LoVo (cell line): ENCODE measurements at regions not wholly inside any gene's neighbourhood (a gene's known extent, or its start where the extent isn't known, plus 50 kb on each side); places are given as distances from the start of the nearest gene placed in this dataset.

ENCODE experiments used
- DNase-seq: peaks from one replicate; pipeline ENCODE4 v3.0.0-alpha.2; 2016; ENCODE audit warnings: low spot score

DNA sequence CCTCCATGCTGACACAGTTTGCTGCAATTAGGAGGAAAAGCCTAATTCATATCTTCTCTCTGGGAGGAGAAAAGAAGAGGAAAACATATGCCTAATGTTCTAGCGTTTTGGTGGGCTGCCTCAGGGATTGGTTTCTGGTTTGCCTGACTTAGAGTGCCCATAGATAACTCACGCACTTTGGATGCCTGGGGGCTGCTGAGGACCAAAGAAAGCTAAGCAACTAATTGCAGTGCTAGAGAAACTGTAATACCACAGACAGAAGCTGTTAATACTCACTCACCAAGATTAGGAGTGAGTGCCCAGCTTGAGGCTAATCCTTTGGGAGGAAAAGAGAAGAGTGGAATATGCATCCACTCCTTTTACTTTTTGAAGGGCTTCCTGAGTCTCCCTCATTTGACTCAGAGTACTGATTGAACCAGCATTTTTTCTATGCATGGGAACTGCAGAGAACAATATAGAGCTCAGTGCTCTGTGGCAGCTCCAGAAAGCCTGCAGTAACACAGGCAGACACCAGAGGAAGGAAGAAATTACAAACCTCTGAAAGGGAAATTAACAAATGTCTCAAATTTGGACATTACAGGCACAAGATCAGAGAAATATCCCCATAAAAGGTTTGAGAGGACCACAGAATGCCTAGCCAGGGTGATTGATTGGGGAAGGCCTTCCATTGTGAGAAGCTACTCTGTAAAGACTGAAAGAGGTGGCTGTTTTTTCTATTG lies 666.4 kb downstream of the OLFM4 start:
- DNase-seq: no peak

DNA sequence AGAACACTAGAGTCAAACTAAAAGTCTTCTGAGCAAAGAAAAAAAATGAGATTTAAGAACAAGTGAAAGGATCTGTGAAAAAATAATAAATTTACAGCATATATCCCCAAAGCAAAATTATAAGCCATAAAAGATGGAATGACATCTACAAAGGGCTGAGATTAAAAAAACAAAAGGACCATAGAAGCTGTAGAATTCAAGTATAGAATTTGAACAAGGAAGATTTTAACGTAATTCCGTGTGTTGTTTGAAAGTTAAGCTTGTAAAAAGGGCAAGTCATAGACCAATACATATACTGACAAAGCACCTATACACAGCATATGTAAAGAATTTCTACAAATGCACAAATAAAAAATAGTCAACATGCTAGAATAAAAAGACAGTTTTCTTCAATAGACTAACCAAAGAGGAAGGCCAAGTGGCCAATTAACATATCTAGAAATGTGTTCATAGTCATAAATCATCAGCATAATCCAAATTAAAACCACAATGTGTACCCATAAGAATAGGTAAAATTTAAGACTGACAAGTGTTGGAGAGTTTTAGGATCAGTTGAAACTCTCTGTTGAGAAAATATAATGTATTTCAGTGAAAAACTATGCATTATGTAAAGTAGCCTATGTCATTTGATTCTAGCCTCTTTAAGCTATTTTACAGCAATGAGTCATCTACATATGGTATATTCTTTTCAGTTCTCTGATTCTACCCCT lies 674.9 kb downstream of the OLFM4 start:
- no peak for DNase-seq

DNA sequence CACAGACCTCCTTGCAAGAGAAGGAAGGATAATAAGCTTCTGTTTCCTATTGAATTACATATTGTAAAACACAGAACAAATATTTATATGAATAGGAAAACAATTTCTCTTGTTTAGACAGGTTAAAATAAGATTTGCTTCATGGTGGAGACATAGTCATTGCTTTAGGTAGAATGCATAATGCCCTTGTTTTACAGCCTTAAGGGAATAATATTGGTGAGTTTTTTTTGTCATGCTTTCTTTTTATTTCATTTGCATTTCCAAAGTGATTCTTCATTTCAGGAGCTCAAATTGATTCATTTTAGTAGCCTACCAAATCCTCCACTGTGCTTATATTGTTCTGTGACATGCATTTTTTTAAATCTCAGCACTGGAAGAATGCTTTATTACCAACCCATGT lies 690.7 kb downstream of the OLFM4 start:
- no peak for DNase-seq

DNA sequence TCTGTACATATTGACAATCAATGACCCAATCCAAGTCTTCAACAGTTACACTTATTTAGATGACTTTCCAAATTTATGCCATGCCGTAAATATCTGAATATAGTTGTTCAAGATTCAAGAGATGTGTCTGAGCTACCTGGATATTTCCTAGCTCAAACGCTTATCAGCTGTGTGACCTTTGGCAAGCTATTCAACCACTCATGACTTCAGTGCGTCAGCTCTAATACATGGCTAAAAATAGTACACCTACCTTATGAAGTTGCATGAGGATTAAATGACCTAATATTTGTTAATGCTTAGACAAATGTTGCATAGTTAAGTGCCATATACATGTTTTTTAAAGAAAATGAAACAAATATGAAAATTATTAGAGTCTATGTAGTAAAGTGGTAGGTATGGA lies 704.1 kb downstream of the OLFM4 start:
- DNase-seq: no peak

DNA sequence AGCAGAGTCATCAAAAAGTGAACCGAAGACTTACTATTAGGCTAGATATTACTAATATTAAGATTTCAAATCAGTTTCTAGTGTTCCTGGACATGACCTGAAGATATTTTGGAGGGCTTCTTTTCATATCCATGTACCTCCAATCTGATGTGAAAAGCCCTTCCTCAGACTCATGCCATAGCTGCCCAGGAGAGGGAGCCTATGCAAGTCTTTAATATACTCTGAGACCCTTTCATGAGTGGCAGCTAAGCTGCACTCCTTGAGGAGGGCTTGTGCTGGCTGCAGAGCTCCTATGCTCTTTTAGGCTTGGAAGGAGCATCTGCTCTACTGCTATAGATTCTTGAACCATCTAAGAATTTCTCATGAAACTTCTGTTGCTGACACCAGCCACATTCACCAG lies 715.3 kb downstream of the OLFM4 start:
- no peak for DNase-seq

DNA sequence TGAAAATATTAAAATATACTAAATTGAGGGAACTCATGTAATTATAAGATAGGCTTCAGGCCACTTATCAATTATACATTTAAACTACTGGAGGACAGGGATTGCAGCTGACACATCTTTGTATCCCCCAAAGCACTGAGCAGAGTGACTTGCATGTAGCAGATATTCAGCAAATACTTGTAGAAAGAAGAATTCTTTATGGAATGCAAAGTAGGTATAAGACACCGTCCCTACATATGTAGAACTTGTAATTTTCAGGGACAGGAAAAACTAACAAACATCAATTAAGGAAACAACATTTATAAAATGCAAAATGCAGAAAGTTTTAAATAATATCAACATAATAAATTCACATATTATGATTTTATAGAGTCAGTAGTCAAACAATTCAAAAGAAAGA lies 719.2 kb downstream of the OLFM4 start:
- no peak for DNase-seq

DNA sequence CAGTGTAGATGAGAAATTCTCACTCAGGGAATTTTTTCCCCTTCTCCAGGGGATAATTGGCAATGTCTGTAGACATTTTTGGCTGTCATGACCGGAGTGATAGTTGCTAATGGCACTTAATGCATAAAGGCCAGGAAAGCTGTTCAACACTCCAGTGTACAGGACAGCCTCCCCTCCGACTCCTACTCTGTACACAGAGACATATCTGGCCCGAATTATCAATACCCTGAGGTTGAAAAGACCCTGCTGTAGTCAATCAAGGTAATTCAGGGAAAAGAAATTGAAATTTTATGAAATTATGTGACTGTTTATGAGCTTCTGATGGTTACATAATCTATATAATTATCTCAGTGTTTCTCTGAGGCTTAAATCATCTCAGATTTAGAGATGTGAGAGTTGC lies 720.7 kb downstream of the OLFM4 start:
- no peak for DNase-seq

DNA sequence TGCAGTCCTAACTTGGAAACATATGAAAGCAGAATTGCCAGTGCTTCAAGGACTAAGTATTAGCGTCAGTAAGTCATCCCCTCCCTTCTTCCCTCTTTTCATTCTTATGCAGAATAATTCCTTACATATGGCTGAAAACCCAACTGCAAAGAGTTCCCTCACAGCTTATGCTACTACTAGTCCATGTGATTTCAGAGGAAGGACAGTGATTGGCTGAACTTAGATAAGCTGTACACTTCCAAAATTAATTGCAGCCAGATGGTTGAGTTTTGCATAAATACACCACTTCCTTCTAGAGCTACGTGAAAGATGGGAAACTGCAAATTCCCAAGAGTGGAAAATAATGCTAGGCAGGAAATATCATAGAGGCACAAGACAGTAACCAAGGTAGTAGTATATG lies 730.4 kb downstream of the OLFM4 start:
- no peak for DNase-seq

DNA sequence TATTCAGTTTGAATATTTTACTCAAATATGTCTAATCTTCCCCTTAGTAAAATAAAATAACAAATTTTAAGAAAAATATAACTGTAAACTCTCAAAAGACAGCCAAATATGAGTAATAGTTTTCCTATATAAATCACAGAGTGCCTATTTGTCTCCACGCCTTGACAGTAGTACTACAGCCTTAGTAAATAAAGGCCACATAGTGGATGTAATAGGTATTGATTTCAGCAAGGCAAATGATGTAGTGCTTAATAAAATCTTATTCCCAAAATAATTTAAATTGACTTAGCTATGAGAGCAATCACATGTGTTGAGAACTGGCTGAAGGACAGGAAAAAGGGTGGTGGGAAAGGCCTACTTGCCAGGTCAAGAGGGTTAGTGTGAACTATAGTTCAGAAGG lies 747.2 kb downstream of the OLFM4 start:
- no peak for DNase-seq

DNA sequence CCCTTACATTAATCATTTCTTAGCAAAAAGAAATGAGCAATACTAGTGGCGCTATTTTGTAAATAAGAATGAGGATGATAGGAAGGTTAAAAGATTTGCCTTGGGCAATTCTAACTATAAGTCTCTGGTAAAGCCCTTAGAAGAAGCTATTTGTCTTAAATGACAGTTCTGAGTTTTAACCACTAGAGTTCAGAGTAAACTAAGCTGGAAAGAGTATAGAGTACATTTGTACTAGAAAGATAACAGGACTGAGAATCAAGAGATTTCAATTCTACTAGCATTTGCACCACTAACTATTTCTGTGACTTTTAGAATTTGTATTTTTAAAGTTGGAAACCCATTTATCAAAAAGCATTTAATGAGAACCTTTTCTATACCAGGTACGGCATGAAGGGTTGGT lies 750.3 kb downstream of the OLFM4 start:
- no peak for DNase-seq

DNA sequence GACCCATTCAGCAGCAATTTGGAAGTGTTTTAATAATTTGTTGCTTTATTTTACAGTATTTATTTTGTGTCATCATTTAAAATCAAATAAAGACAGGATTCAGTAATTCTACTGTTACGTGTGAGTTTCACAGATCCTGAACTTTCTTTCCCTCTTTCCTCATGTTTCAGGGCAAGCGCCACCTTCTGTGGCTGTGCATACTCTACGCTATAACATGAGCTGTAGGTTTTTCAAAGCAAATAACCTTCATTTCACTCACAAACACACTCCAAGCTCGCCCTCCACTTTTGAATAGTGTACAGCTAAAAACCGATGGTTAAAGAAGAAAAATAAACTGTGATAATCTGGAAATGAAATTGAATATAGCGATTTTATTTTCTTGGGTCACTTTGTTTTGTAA lies 753.3 kb downstream of the OLFM4 start:
- no peak for DNase-seq

DNA sequence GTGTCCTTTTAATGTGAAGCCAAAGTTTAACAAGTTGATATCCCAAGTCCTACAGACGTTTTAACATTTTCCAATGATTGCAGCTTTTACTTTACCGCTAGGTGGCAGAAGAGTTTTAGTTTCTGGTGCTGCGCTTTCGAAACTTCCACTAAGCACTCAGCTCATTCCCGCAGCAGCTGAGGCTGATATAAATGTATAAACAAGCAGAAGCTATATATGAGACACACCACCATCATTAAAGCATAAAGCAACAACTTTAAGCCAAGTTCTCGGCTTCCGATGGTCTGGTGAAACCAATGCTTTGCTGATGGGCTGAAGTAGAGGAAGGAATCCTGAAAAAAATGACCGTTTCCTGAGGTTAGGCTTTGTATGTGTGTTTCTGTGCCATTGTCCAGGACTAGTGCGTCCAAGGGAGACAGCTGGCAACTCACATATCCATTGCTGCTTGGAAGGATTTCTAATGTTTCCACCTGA lies 753.9 kb downstream of the OLFM4 start:
- peak; percentile 74 for DNase-seq

DNA sequence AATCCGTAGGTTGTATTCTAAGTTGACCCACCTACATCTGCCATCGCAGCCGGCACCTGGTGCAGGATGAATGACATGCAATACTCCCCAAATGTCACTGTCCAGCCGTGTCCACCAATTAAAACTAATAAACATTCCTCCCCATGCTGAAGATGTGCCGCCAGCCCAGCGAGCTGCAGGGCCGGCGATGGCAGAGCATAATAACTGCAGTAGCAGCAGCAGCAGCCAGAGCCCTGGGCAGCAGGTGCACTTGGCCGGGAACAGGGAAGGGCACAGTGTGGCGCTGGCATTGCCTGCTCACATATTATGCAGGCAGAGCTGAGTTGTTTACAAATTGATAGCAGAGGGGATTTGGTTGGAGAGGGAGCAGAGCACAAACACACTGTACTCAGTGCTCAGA lies 754.9 kb downstream of the OLFM4 start:
- no peak for DNase-seq

DNA sequence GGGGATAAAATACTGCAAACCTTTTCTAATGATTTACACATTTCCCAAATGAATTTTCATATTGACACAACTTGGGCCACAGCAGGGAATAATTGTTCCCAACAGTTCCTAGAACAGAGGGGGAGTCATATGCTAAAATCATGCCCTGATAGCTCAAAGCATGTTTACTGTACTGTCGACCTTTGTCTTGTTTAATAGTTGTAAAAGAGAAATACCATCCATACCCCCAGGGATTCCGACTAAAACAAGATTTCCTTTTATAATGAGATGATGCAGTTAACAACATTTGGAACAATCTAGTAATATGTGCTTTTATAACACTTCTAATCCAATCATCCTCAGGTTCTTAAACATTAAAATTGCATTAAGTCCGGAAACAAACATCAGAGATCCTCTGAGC lies 759.7 kb downstream of the OLFM4 start:
- no peak for DNase-seq

DNA sequence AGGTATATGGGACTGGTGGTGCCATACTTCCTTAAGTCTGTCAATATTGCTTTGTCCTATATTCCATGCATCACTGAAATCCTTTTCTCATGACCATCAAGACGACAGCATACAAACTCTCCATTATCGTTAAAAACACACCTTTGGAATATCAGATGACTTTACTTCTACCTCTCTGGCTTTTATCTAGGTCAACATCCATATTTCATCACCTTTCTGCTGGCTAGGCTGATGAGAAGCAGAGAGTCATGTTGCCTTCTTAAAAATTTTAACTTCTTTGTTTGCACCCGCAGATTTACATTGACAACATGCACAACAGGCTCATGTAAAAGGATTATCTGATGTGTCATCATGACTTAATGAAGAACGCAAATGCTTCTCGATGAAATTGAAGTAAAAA lies 771.4 kb downstream of the OLFM4 start:
- DNase-seq: no peak

DNA sequence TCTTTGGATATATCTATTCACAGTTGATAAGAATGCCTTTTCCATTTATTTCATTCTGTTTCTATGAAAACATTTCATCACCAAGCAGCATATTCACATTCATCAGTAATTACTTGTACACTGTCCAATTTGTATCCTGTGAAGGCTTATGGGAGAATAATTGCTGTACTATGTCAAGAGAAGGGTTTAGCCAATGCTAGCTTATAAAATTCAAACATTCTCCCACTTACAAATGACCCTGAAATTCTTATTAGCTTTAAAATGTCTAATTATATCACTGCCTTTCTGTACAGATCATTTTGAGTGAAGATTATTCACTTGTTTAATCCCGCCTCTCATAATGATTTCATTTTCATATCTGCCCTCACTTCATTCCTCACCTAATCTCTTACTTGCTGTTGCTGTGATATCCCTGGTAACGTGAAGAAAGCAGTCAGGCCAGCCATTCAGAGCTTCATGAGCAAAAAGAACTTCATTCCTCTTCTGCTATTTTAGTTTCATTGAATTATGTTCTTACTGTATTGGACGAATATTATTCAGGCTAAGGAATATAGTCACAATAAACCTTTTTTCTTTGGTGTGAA lies 778.7 kb downstream of the OLFM4 start:
- no peak for DNase-seq

DNA sequence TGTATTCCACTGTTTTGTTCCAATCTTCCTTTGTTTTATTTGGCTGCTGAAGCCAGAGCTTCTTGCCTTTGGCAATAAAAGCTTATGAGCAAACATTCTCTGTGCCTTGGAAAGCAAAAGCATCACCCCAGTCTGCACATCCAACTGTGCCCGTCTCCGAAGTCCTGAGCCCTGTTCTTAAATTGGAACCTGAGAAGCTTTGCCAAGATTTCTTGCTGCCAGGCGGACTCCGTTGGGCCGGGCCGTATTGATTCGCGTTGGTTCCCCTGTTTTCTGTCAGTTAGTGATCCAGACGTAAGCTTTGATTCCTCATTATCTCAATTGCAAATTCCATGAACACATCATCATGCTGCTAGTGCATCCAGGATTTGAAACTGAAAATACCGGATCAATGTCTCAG lies 793.0 kb downstream of the OLFM4 start:
- DNase-seq: no peak

DNA sequence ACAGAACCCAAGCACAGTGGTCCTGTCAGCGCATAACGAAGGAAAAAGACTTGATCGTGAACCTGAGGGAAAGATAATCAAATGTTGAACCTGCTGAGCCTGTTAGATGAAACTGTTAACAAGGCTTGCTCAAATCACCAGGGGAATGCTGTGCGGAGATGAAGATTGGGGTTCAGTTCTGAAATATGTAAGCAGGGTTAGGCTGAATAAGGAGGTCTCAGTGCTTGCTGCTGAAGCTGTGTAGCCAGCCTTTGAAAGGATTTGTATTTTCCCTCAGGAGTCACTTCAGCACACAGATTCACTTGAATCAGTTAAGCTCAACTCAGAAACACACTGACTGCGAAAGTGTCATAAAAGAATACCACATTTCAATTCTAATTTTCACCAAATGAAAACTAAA lies 793.5 kb downstream of the OLFM4 start:
- DNase-seq: no peak

DNA sequence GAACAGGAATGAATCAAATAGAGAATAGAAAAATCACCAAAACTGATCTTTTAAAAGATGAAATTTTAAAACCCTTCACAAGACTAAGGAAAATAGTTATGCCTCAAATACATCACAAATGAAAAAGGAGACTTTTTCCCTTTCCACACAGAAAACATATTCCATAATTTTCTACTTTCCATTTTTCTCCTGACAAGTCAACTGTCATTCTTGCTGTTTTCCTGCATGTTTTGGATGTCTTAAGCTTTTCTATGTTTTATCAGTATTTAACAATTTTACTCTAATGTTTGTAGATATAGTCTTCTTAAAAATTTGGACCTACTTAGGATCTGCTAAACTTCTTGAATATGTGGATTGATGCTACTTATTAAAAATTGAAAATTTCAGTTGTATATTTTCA lies 810.8 kb downstream of the OLFM4 start:
- no peak for DNase-seq

DNA sequence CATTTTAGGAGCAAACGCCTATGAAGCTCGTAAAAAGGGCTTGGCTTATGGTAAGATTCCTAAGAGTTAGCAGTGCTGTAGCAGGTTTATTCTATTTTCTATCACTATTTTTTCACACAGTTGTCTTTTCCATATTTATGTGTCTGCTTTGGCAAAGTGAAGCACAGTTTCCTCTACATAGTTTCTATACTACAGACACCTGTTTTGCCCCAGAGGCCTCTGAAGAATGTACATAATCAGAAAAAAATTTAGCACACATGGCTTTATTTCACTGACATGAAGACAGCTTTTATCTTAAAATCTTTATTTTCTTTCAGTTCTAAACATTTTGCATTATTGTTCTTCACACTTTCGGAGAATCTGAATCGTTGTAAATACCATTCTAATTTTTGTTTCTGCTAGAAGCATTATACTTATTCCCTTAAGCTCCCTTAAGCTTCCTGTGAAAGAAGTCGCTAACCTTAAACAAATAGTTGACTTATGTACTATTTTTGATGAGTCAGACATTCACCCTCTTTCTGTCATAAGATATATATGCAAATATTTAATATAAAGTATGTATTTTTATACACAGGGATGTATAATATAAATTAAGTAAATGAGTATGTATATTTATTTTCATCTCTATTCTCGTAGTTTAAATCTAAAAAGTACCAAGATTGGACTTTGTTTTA lies 816.0 kb downstream of the OLFM4 start:
- DNase-seq: no peak

DNA sequence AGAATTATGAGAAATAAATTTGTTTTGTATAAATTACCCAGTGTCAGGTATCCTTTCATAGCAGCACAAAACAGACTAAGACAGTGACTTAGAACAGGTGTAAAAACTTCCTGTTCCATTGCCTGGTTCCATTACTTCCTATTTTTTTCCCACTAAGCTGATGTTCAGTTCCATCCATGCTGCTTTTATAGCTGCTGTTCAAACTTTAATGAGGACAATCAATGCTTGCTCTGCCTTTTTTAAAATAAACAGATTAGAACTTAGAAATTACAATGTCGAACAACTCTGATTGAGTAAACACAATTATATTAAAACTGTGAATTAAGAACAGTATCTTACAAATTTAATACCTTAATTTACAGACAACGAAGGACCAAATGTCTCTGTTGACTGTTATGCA lies 818.9 kb downstream of the OLFM4 start:
- DNase-seq: no peak

DNA sequence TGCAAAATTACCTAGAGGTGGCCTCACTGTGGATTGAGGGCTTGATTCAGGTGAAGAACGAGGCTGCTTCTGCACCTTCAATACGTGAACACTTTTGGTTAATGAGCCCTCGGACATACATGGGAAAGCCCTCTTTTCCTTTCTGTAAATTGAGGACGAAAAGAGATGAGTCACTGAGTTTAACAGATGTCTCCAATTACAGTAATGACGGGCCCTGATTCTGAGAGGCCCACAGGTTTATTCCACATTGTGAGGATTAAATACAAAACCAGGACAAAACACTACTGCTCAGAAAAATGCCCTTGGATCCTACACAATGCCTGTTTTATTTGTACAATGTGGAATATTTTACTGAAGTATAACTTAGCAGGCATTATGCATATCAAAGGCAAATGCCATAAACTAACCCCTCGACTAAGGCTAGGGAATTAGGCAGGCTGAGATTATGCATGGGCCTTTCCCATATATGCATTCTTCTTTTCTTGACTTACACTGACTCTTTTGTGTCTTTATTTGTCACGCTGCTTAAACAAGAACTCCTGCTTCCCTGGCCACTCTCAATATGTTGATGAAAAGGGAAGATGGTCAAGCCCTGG lies 819.9 kb downstream of the OLFM4 start:
- DNase-seq: no peak

DNA sequence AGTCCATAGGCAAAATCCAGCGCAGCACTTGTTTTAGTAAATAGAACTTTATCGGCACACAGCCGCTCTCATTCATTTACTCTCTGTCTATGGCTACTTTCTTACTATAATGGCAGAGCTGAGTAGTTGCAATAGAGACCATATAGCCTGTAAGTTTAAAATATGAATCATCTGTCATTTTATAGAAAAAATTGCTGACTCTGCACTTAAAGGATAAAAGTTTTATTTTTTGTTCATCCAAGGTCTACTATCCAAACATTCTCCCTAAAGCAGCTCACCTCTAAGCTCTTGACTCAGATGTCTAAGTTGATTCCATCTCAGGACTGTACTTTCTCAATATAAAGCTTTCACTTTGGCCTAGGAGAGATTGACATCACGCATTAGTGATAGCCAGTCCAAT lies 825.7 kb downstream of the OLFM4 start:
- DNase-seq: no peak
